ENCODE measurements at regions not wholly inside any gene's neighbourhood (a gene's known extent, or its start where the extent isn't known, plus 50 kb on each side); places are given as distances from the start of the nearest gene placed in this dataset.
A peak's percentile ranks its signal among the peaks of the same experiment; 100 is the strongest.

DNA sequence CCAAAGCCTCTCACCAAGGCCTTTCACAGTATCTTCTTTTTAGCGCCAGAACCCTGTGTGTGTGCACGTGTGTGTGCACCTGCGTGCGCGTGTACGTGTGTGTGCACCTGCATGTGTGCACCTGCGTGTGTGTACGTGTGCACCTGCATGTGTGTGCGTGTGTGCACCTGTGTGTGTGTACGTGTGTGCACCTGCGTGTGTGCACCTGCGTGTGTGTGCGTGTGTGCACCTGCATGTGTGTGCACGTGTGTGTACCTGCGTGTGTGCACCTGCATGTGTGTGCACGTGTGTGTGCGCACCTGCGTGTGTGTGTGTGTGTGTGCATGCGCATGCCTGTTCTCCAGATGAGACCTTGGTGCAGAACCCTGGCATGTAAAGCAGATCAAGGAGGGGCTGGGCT, 131.4 kb upstream of the HDAC4 start:
- peaks cover 21% of the 10 kb centered on the region for H3K9me3 Mint-ChIP-seq
- peak overlapping the region in 2 of 3 experiments; percentile 45 to 89 for H3K27ac Mint-ChIP-seq
- H3K27me3 Mint-ChIP-seq (ENCODE audit: low read depth): peaks cover 28% of the 10 kb centered on the region

DNA sequence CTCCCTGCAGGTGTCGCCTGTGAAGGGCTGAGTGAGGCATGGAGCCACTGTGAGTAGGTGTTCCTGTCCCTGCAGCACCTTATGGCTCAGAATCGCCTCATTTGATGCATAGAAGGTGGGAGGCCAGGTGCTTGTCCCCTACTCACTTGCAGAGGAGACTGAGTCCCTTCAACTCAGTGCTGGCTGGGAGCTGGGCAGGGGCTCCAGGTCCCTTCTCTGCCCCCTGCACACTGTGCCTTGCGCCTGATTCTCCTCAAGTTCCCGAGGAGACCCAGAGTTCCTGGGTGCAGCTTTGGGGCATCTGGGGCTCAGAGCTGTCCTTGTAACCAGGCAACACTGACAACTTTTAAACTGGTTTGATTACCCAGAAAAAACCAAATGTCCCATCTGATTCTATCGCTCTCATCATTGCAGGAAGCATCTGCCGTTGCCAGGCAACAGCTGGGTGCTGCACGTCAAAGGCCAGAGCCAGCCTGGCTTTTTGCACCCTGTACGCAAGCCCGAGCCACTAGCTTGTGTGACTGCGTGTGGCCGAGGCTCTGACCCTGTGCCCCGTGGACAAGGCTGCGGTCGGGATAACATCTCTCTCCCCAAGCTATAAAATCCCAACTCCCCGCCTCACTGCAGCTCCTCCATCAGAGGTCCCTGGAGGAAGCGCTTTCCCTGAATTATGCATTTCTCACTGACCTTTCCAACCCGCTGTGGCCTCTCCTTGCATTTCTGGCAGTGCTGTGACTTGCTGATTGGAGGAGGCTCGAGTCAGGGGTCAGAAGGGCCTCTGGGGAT, 130.8 kb upstream of the HDAC4 start:
- no peak overlapping the region for H3K4me3 Mint-ChIP-seq
- peaks cover 7% of the 10 kb centered on the region for H3K36me3 Mint-ChIP-seq (ENCODE audit: low read depth)
- H3K9me3 Mint-ChIP-seq: peaks cover 21% of the 10 kb centered on the region
- no peak for TF ChIP-seq CTCF (IDR thresholded peaks at IDR 0.05; ENCODE audit: unreplicated experiment in 3 of 3)
- H3K27ac Mint-ChIP-seq: peak overlapping the region in 1 of 3 experiments; percentile 45
- H3K27me3 Mint-ChIP-seq (ENCODE audit: low read depth): peaks cover 25% of the 10 kb centered on the region
- H3K4me1 Mint-ChIP-seq: peaks cover 32% of the 10 kb centered on the region

More for the DNA sequence above, 131.4 kb upstream of the HDAC4 start:
- TF ChIP-seq CTCF (IDR thresholded peaks at IDR 0.05; ENCODE audit: unreplicated experiment in 3 of 3): no peak
- Mint-ChIP-seq H3K4me3 (no peak overlapping the region), H3K4me1 (peaks cover 32% of the 10 kb centered on the region), H3K36me3 (ENCODE audit: low read depth) (peaks cover 7% of the 10 kb centered on the region)

- peaks cover 7% of the 10 kb centered on the region for H3K36me3 Mint-ChIP-seq (ENCODE audit: low read depth)
- TF ChIP-seq CTCF (IDR thresholded peaks at IDR 0.05; ENCODE audit: unreplicated experiment in 3 of 3): no peak
Observed at GRCh38 chr2:239530749-239531316, 130.0 kb upstream of the HDAC4 start.

DNA sequence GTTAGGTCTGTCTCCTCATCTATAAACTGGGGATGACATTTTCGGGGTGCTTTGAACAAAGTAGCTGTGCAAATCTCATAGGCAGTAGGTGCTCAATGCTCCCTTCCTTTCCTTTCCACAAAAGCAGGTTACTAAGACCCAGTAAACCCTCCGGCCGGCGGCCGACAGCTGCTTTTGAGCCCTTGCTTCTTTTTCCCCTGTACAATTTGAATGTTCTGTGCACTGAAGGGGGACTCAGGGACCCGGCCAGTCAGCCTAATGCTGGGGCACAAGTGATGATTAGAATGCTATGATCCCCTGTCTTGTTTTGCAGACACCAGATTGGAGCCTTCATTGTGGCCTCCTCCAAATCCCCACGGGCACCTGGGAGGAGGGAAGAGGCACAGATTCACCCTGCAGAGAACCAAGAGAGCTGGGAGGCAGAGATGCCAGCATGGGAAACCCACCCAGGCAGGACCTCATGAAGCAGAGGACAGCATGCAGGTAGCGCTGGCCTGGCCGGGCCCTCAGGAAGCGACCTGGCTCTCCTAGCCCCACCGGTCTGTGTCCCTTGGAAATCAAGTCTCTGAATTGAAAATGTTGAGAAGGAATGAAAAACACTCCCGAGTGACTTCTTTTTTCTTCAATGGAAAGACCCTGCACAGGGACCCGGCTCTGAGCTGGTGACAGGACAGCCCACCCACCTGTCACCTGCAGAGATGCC, 128.6 kb upstream of the HDAC4 start:
- no peak for TF ChIP-seq CTCF (IDR thresholded peaks at IDR 0.05; ENCODE audit: unreplicated experiment in 3 of 3)
- H3K4me3 Mint-ChIP-seq: no peak overlapping the region
- peaks cover 7% of the 10 kb centered on the region for H3K36me3 Mint-ChIP-seq (ENCODE audit: low read depth)
- H3K27ac Mint-ChIP-seq: no peak overlapping the region
- H3K27me3 Mint-ChIP-seq (ENCODE audit: low read depth): peaks cover 22% of the 10 kb centered on the region
- H3K9me3 Mint-ChIP-seq: peaks cover 24% of the 10 kb centered on the region
- peaks cover 32% of the 10 kb centered on the region for H3K4me1 Mint-ChIP-seq

More at GRCh38 chr2:239530749-239531316, 130.0 kb upstream of the HDAC4 start:
- Mint-ChIP-seq H3K4me3 (no peak overlapping the region), H3K27me3 (ENCODE audit: low read depth) (peaks cover 22% of the 10 kb centered on the region), H3K27ac (no peak overlapping the region), H3K9me3 (peaks cover 24% of the 10 kb centered on the region), H3K4me1 (peaks cover 32% of the 10 kb centered on the region)

GRCh38 chr2:239528883-239529282, 128.1 kb upstream of the HDAC4 start:
- Mint-ChIP-seq H3K4me3 (no peak overlapping the region), H3K36me3 (ENCODE audit: low read depth) (peaks cover 7% of the 10 kb centered on the region), H3K9me3 (peaks cover 21% of the 10 kb centered on the region), H3K27me3 (ENCODE audit: low read depth) (peaks cover 17% of the 10 kb centered on the region), H3K27ac (no peak overlapping the region), H3K4me1 (peaks cover 30% of the 10 kb centered on the region)
- TF ChIP-seq CTCF (IDR thresholded peaks at IDR 0.05; ENCODE audit: unreplicated experiment in 3 of 3): no peak

All from nephron (organoid).